ENCODE measurements at regions not wholly inside any gene's neighbourhood (a gene's known extent, or its start where the extent isn't known, plus 50 kb on each side); places are given as distances from the start of the nearest gene placed in this dataset.

DNA sequence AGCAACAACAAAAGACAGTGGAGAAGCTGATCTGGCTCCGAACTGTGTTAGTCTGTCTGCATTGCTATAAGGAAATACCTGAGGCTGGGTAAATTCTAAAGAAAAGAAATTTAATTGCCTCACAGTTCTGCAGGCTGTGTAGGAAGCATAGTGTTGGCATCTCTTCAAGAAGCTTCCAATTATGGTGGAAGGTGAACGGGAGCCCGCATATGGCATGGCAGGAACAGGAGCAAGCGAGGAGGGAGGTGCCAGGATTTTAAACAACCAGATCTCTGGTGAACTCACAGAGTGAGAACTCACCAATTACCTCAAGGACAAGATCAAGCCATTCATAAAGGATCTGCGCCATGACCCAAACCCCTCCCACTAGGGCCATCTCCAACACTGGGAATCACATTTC lies 293.5 kb downstream of the SMOC2 start:
- Histone ChIP-seq H3K4me3 (ENCODE audit: low read depth, low read length) (no peak overlapping the region), H3K27me3 (ENCODE audit: control insufficient read depth, insufficient read depth, low read length) (no peaks in the 10 kb centered on the region), H3K36me3 (ENCODE audit: control insufficient read depth, insufficient read depth, low read length) (no peaks in the 10 kb centered on the region)
- TF ChIP-seq, protein P1, sequence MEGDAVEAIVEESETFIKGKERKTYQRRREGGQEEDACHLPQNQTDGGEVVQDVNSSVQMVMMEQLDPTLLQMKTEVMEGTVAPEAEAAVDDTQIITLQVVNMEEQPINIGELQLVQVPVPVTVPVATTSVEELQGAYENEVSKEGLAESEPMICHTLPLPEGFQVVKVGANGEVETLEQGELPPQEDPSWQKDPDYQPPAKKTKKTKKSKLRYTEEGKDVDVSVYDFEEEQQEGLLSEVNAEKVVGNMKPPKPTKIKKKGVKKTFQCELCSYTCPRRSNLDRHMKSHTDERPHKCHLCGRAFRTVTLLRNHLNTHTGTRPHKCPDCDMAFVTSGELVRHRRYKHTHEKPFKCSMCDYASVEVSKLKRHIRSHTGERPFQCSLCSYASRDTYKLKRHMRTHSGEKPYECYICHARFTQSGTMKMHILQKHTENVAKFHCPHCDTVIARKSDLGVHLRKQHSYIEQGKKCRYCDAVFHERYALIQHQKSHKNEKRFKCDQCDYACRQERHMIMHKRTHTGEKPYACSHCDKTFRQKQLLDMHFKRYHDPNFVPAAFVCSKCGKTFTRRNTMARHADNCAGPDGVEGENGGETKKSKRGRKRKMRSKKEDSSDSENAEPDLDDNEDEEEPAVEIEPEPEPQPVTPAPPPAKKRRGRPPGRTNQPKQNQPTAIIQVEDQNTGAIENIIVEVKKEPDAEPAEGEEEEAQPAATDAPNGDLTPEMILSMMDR (IDR thresholded peaks at IDR 0.05; ENCODE audit: insufficient read depth, low read length, poor library complexity, severe bottlenecking) = no peak
- no peak for DNase-seq (ENCODE audit: low read depth)

DNA sequence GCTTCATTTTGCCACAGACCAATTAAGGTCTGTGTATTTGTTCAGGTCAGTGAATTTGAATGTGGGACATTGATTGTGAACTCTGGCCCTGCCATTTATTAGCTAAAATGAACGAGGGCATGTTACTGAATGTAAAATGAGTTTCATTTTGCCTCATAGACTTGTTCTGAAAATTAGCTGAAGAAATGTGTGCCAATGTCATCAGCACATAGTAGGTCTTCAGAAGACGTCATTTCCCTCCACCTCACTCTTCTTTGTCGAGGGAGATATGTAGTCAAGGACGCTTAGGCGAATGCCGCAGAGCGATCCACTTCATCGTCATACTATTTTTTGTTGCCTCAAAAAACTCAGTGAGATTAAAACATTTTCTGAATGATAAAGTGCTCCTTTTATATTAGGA lies 291.7 kb downstream of the SMOC2 start:
- Histone ChIP-seq H3K27me3 (ENCODE audit: control insufficient read depth, insufficient read depth, low read length) (no peaks in the 10 kb centered on the region), H3K4me3 (ENCODE audit: low read depth, low read length) (no peak overlapping the region), H3K36me3 (ENCODE audit: control insufficient read depth, insufficient read depth, low read length) (no peaks in the 10 kb centered on the region)
- DNase-seq (ENCODE audit: low read depth) = no peak
- TF ChIP-seq, protein P1 (IDR thresholded peaks at IDR 0.05; ENCODE audit: insufficient read depth, low read length, poor library complexity, severe bottlenecking) = no peak

DNA sequence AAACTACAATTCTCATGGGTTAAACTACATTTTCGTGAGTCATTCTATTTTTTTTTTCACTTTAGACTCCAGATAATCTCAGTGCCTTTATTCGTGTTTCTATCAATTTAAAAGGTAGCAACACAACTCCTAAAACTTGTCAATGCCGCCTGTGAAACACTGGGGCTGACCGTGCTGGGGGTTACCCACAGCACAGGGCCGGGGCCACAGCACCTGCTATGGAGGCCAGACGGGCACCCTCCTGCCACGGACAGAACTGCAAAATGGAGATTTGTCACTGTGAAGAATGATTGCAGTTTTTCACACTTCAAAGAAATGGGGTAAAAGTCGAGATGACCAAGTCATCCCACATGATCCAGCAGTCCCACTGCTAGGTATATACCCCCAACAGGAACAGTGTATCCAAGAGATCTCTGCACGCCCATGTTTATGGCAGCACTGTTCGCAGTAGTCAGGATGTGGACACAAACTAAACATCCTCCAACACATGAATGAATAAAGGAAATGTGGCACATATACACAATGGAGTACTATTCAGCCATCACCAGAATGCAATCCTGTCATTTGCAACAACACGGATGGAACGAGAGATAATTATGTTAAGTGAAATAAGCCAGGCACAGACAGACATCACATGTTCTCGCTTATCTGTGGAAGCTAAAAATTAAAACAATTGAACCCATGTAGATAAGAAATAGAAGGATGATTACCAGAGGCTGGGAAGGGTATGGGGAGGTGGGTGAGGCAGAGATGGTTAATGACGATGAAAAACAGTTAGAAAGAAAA lies 290.1 kb downstream of the SMOC2 start:
- no peaks in the 10 kb centered on the region for H3K27me3 ChIP-seq (ENCODE audit: control insufficient read depth, insufficient read depth, low read length)
- TF ChIP-seq, protein P1 (IDR thresholded peaks at IDR 0.05; ENCODE audit: insufficient read depth, low read length, poor library complexity, severe bottlenecking) = no peak
- H3K4me3 ChIP-seq (ENCODE audit: low read depth, low read length) = no peak overlapping the region
- no peak for DNase-seq (ENCODE audit: low read depth)
- H3K36me3 ChIP-seq (ENCODE audit: control insufficient read depth, insufficient read depth, low read length) = no peaks in the 10 kb centered on the region

DNA sequence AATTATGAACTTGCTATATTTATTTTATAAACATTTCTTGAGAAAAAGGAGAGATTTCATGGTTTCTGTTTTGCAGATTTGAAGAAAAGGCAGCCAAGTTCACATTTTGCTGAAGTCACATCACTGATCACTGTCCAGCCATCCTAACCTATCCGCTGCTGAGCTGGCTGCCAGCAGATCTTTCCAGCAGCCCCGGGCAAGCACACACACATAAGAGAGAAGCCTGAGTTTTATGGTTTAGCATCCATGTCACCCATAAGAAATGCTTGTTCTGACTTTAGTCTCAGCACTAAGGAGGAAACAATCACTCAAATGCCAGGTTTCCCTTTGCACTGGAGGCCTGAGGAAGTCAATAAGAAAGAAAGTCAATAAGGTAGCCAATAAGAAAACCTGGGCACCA lies 287.1 kb downstream of the SMOC2 start:
- no peak for DNase-seq (ENCODE audit: low read depth)
- Histone ChIP-seq H3K4me3 (ENCODE audit: low read depth, low read length) (no peak overlapping the region), H3K36me3 (ENCODE audit: control insufficient read depth, insufficient read depth, low read length) (no peaks in the 10 kb centered on the region), H3K27me3 (ENCODE audit: control insufficient read depth, insufficient read depth, low read length) (no peaks in the 10 kb centered on the region)
- TF ChIP-seq, protein P1 (IDR thresholded peaks at IDR 0.05; ENCODE audit: insufficient read depth, low read length, poor library complexity, severe bottlenecking) = no peak

DNA sequence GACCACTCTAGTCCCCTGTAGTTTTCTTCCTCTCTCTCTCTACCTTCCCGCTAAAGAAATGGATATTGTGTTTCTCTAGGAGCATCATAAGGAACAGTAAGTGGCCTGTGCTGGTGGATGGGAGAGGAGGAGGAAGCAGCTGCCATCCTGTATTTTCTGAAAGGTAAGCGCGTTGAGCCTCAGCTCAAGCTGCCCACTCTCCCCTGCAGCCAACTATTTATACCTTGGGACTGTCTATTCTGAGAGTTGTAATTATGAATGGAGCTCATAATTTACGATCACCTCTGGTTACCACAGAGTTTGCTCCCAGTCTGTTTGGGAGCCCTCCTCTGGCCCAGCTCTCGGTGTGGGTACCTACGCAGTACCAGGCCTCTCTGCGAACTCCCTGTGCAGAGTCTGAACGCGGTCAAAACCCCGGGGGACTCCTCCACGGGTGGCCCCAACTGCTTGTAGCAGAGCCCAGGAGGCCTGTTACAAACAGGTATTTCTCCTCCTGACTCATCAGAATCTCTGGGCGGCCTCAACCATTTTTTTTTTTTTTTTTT lies 285.4 kb downstream of the SMOC2 start:
- Histone ChIP-seq H3K36me3 (ENCODE audit: control insufficient read depth, insufficient read depth, low read length) (no peaks in the 10 kb centered on the region), H3K4me3 (ENCODE audit: low read depth, low read length) (no peak overlapping the region), H3K27me3 (ENCODE audit: control insufficient read depth, insufficient read depth, low read length) (no peaks in the 10 kb centered on the region)
- DNase-seq (ENCODE audit: low read depth) = no peak
- TF ChIP-seq, protein P1 (IDR thresholded peaks at IDR 0.05; ENCODE audit: insufficient read depth, low read length, poor library complexity, severe bottlenecking) = no peak

DNA sequence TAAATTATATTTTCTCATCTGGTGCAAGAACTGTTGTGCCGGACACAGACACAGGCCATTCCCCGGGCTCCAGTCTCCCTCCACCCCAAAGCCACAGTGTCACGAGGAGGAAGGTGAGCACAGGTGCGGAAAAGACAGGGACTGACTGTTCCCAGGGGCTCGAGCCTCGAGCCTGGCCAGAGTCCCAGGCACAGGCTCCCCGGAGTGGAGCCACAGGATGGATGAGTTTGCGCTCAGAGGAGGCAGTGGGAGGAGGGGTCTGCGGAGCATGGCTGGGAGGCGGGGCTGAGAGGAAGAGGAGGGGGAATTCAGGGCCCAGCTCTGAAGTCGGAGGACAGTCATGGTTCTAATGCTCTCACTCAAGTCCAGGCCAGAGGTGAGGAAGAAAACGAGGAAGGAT lies 284.8 kb downstream of the SMOC2 start:
- TF ChIP-seq, protein P1 (IDR thresholded peaks at IDR 0.05; ENCODE audit: insufficient read depth, low read length, poor library complexity, severe bottlenecking) = no peak
- H3K36me3 ChIP-seq (ENCODE audit: control insufficient read depth, insufficient read depth, low read length) = no peaks in the 10 kb centered on the region
- DNase-seq (ENCODE audit: low read depth) = no peak
- H3K27me3 ChIP-seq (ENCODE audit: control insufficient read depth, insufficient read depth, low read length) = no peaks in the 10 kb centered on the region
- no peak overlapping the region for H3K4me3 ChIP-seq (ENCODE audit: low read depth, low read length)
